ENCODE measurements at regions not wholly inside any gene's neighbourhood (a gene's known extent, or its start where the extent isn't known, plus 50 kb on each side); places are given as distances from the start of the nearest gene placed in this dataset.

GRCh38 chr9:95746408-95747180, 128.9 kb upstream of the ERCC6L2 start (continued):
- TF ChIP-seq SP1 (IDR thresholded peaks at IDR 0.05; ENCODE audit: low read depth) (no peak), ELF1 (IDR thresholded peaks at IDR 0.05; ENCODE audit: borderline replicate concordance, low read depth) (no peak)
- TF ChIP-seq, protein P1, sequence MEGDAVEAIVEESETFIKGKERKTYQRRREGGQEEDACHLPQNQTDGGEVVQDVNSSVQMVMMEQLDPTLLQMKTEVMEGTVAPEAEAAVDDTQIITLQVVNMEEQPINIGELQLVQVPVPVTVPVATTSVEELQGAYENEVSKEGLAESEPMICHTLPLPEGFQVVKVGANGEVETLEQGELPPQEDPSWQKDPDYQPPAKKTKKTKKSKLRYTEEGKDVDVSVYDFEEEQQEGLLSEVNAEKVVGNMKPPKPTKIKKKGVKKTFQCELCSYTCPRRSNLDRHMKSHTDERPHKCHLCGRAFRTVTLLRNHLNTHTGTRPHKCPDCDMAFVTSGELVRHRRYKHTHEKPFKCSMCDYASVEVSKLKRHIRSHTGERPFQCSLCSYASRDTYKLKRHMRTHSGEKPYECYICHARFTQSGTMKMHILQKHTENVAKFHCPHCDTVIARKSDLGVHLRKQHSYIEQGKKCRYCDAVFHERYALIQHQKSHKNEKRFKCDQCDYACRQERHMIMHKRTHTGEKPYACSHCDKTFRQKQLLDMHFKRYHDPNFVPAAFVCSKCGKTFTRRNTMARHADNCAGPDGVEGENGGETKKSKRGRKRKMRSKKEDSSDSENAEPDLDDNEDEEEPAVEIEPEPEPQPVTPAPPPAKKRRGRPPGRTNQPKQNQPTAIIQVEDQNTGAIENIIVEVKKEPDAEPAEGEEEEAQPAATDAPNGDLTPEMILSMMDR (IDR thresholded peaks at IDR 0.05 in 2 of 3, conservative IDR thresholded peaks at IDR 0.05 in 1 of 3; ENCODE audit: borderline replicate concordance in 1 of 3, insufficient read depth in 1 of 3, low read depth in 2 of 3, low read length in 2 of 3), result no peak

- Histone ChIP-seq H3K27ac (ENCODE audit: low read depth, low read length) (no peak overlapping the region), H3K79me2 (ENCODE audit: insufficient read depth, low read length) (no peaks in the 10 kb centered on the region), H2AFZ (ENCODE audit: low read depth, low read length, poor library complexity, severe bottlenecking) (no peak overlapping the region), H3K36me3 (ENCODE audit: control insufficient read depth in 1 of 2, insufficient read depth in 2 of 2, low read length in 2 of 2) (no peaks in the 10 kb centered on the region), H3K27me3 (ENCODE audit: insufficient read depth, low read length) (no peaks in the 10 kb centered on the region), H3K4me2 (ENCODE audit: low read length) (no peak overlapping the region), H3K4me1 (ENCODE audit: control insufficient read depth in 1 of 2, insufficient read depth in 2 of 2, low read length in 2 of 2) (peaks cover 0 to 6% of the 10 kb centered on the region in 2 experiments; a peak in 1 of 4 replicates), H3K9ac (ENCODE audit: low read length) (no peak overlapping the region), H4K20me1 (ENCODE audit: insufficient read depth) (no peaks in the 10 kb centered on the region), H3K9me3 (ENCODE audit: control insufficient read depth in 1 of 2, insufficient read depth in 1 of 2, low read depth in 1 of 2, low read length in 2 of 2) (no peaks in the 10 kb centered on the region), H3K4me3 (replicated peaks in 1 of 2; ENCODE audit: low read depth in 1 of 2, low read length in 2 of 2) (no peak overlapping the region), H3K9me2 (ENCODE audit: insufficient read depth) (no peaks in the 10 kb centered on the region)
- DNase-seq (ENCODE audit: low read depth, low spot score) (no peak), ATAC-seq (no peak)
- ChIA-PET POLR2A (no interaction called here), RAD21 (ENCODE audit: low non-redundant PET in 1 of 2, low total read pairs in 2 of 2, uncharacterized antibody in 2 of 2, unreplicated experiment in 2 of 2) (no interaction called here), CTCF (no interaction called here)
- intact Hi-C loops (cut with micrococcal nuclease), result no loop called here
- BruUV-seq (replicated peaks), result no TSS peak
- TF ChIP-seq YY1 (IDR thresholded peaks at IDR 0.05; ENCODE audit: extremely low read depth, insufficient replicate concordance, low read depth, low read length) (no peak), MAX (IDR thresholded peaks at IDR 0.05) (no peak), ZNF274 (IDR thresholded peaks at IDR 0.05; ENCODE audit: low read depth, low read length) (no peak), FOSL1 (IDR thresholded peaks at IDR 0.05; ENCODE audit: low read depth) (no peak), JUND (IDR thresholded peaks at IDR 0.05) (no peak), SRF (IDR thresholded peaks at IDR 0.05; ENCODE audit: low read depth) (no peak), CEBPB (IDR thresholded peaks at IDR 0.05; ENCODE audit: low read depth) (no peak), POLR2AphosphoS5 (IDR thresholded peaks at IDR 0.05; ENCODE audit: low read depth, low read length) (no peak), ZFX (IDR thresholded peaks at IDR 0.05) (no peak)
- TF ChIP-seq, protein P1 (IDR thresholded peaks at IDR 0.05 in 2 of 3, conservative IDR thresholded peaks at IDR 0.05 in 1 of 3; ENCODE audit: borderline replicate concordance in 1 of 3, insufficient read depth in 1 of 3, low read depth in 2 of 3, low read length in 2 of 3), result no peak
These were observed 132.7 kb upstream of the ERCC6L2 start for GRCh38 chr9:95742821-95743220.
